ENCODE measurements at regions not wholly inside any gene's neighbourhood (a gene's known extent, or its start where the extent isn't known, plus 50 kb on each side); places are given as distances from the start of the nearest gene placed in this dataset.
"Not testable (repeated sequence)": the region's sequence is repeated elsewhere in the genome, so short reads cannot be mapped to it uniquely, and the experiment has no call there.

DNA sequence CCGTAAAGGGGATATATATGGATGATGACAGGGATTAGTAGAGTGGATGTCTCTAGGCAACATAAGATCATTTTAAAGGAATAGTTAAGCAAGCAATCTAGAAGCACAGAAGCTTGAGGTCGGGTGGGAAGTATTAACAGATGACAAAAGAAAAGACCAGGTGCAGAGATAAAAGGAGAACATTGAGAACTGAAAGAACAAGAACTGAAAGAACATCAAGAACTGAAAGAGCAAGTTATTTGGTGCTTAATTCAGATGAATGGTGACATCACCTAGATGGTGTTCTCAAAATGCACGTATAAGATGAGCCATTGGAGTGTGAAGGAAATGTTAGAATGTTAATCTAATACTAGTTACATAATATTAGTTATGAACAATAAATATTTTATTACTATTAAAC, 224.0 kb upstream of the PDE3A start:
- Mint-ChIP-seq H3K4me3 (ENCODE audit: unreplicated experiment) (no peak overlapping the region), H3K27ac (ENCODE audit: unreplicated experiment) (no peak overlapping the region), H3K36me3 (ENCODE audit: unreplicated experiment) (no peaks in the 10 kb centered on the region), H3K4me1 (ENCODE audit: low read depth, unreplicated experiment) (no peaks in the 10 kb centered on the region), H3K27me3 (ENCODE audit: unreplicated experiment) (peaks cover 2% of the 10 kb centered on the region), H3K9me3 (ENCODE audit: unreplicated experiment) (peaks cover 1% of the 10 kb centered on the region)
- TF ChIP-seq, protein P1, sequence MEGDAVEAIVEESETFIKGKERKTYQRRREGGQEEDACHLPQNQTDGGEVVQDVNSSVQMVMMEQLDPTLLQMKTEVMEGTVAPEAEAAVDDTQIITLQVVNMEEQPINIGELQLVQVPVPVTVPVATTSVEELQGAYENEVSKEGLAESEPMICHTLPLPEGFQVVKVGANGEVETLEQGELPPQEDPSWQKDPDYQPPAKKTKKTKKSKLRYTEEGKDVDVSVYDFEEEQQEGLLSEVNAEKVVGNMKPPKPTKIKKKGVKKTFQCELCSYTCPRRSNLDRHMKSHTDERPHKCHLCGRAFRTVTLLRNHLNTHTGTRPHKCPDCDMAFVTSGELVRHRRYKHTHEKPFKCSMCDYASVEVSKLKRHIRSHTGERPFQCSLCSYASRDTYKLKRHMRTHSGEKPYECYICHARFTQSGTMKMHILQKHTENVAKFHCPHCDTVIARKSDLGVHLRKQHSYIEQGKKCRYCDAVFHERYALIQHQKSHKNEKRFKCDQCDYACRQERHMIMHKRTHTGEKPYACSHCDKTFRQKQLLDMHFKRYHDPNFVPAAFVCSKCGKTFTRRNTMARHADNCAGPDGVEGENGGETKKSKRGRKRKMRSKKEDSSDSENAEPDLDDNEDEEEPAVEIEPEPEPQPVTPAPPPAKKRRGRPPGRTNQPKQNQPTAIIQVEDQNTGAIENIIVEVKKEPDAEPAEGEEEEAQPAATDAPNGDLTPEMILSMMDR (IDR thresholded peaks at IDR 0.05; ENCODE audit: partially characterized antibody, unreplicated experiment), result no peak
- DNase-seq, result no peak

DNA sequence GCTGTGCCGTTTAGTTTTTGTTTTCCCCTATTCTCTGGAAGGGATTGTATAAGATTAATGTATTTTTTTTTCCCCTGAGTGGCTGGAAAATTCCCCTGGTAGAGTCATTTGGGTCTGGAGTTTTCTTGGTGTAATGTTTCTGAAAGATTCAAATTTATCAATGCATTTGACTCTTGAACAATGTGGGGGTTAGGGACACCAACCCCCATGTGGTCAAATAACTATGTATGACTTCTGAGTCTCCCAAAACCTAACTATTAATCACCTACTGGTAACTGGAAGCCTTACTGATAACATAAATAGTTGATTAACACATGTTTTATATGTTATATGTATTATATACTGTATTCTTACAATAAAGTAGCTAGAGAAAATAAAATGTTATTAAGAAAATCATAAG, 220.1 kb upstream of the PDE3A start:
- H3K4me1 Mint-ChIP-seq (ENCODE audit: low read depth, unreplicated experiment), result no peaks in the 10 kb centered on the region
- H3K9me3 Mint-ChIP-seq (ENCODE audit: unreplicated experiment), result peaks cover 1% of the 10 kb centered on the region
- H3K4me3 Mint-ChIP-seq (ENCODE audit: unreplicated experiment), result no peak overlapping the region
- no peaks in the 10 kb centered on the region for H3K36me3 Mint-ChIP-seq (ENCODE audit: unreplicated experiment)
- H3K27me3 Mint-ChIP-seq (ENCODE audit: unreplicated experiment), result no peaks in the 10 kb centered on the region
- TF ChIP-seq, protein P1 (IDR thresholded peaks at IDR 0.05; ENCODE audit: partially characterized antibody, unreplicated experiment), result no peak
- H3K27ac Mint-ChIP-seq (ENCODE audit: unreplicated experiment), result no peak overlapping the region
- DNase-seq, result no peak

DNA sequence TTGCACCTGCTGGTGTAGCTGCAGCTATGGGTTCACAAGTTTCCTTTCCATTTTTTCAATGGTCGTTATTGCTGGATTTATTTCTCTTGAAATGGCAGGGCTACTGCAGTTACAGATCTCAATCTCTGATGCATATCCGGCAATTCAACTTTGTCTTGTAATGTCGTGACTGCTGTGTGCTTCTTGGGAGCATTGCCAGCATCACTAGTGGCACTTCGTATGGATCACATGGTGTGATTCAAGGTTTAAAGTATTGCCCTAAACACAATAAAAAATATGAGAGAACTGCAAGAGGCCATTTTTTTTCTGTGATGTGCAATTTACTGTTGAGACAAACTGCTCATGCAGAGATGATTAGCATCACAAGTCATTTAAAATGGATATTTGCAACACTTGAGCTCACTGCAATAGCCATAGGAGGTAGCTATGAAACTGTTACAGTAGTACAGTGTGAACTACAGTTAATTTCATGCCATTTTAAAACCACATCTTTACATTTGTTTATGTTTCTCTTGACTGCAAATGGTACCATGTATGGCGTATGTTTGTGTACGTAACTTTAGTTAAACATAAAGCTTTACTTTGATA, 217.4 kb upstream of the PDE3A start:
- no peak for DNase-seq
- H3K4me1 Mint-ChIP-seq (ENCODE audit: low read depth, unreplicated experiment), result no peaks in the 10 kb centered on the region
- peaks cover 1% of the 10 kb centered on the region for H3K9me3 Mint-ChIP-seq (ENCODE audit: unreplicated experiment)

DNA sequence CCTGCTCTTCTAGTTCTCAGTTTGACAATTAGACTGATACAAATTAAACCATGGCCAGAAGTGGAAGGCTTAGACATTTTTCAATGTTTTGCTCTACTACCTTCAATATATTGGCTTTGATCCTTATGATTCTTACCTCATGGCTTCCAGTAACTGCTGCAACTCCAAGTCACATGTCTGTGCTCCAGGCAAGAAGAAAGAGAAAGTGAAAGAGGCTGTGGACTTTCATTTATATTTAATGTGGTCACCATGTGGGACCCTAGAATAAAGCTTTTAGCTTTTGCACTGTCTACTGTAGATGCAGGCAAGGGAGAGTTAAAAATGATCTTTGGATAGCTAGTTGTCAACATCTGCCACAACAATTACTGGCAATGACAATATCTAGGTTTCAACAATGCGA, 214.3 kb upstream of the PDE3A start:
- no peak overlapping the region for H3K4me3 Mint-ChIP-seq (ENCODE audit: unreplicated experiment)
- no peaks in the 10 kb centered on the region for H3K4me1 Mint-ChIP-seq (ENCODE audit: low read depth, unreplicated experiment)
- DNase-seq, result no peak
- no peaks in the 10 kb centered on the region for H3K27me3 Mint-ChIP-seq (ENCODE audit: unreplicated experiment)
- no peaks in the 10 kb centered on the region for H3K36me3 Mint-ChIP-seq (ENCODE audit: unreplicated experiment)
- H3K9me3 Mint-ChIP-seq (ENCODE audit: unreplicated experiment), result no peaks in the 10 kb centered on the region
- TF ChIP-seq, protein P1 (IDR thresholded peaks at IDR 0.05; ENCODE audit: partially characterized antibody, unreplicated experiment), result no peak
- H3K27ac Mint-ChIP-seq (ENCODE audit: unreplicated experiment), result no peak overlapping the region

More for the DNA sequence above, 217.4 kb upstream of the PDE3A start:
- no peaks in the 10 kb centered on the region for H3K27me3 Mint-ChIP-seq (ENCODE audit: unreplicated experiment)
- no peaks in the 10 kb centered on the region for H3K36me3 Mint-ChIP-seq (ENCODE audit: unreplicated experiment)
- H3K4me3 Mint-ChIP-seq (ENCODE audit: unreplicated experiment), result no peak overlapping the region
- TF ChIP-seq, protein P1 (IDR thresholded peaks at IDR 0.05; ENCODE audit: partially characterized antibody, unreplicated experiment), result no peak
- no peak overlapping the region for H3K27ac Mint-ChIP-seq (ENCODE audit: unreplicated experiment)

DNA sequence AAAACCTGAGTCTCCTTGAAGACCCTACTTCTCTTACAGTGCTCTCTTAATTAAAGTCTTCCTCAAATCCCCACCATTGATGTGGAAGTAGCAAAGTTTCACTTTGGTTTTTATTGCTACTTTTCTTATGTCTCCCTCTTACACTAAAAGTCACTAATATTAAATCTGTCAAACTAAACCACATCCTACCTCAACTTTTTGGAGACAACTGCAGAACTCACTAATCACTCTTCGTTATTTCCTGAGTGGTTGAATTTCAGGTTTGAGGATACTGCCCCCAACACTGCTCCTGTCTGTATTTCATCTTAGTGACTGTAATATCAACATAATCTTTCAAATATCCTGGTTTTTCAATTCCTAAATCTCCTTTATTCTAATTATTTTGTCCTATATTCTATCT, 213.0 kb upstream of the PDE3A start:
- TF ChIP-seq, protein P1 (IDR thresholded peaks at IDR 0.05; ENCODE audit: partially characterized antibody, unreplicated experiment), result no peak
- Mint-ChIP-seq H3K9me3 (ENCODE audit: unreplicated experiment) (no peaks in the 10 kb centered on the region), H3K27me3 (ENCODE audit: unreplicated experiment) (no peaks in the 10 kb centered on the region), H3K36me3 (ENCODE audit: unreplicated experiment) (no peaks in the 10 kb centered on the region), H3K4me1 (ENCODE audit: low read depth, unreplicated experiment) (no peaks in the 10 kb centered on the region), H3K4me3 (ENCODE audit: unreplicated experiment) (no peak overlapping the region), H3K27ac (ENCODE audit: unreplicated experiment) (no peak overlapping the region)
- no peak for DNase-seq

DNA sequence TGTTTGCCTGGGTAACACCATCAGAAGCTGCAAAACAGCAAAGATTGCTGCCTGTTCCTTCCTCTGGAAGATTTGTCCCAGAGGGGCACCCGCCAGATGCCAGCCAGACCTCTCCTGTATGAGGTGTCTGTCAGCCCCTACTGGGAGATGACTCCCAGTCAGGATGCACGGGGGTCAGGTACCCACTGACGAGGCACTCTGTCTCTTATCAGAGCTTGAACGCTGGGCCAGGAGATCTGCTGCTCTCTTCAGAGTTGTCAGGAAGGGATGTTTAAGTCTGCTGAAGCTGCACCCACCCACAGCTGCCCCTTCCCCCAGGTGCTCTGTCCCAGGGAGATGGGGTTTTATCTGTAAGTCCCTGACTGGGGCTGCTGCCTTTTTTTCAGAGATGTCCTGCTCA, 207.4 kb upstream of the PDE3A start:
- H3K27ac Mint-ChIP-seq (ENCODE audit: unreplicated experiment); H3K4me1 Mint-ChIP-seq (ENCODE audit: low read depth, unreplicated experiment); H3K4me3 Mint-ChIP-seq (ENCODE audit: unreplicated experiment); H3K9me3 Mint-ChIP-seq (ENCODE audit: unreplicated experiment); DNase-seq; H3K27me3 Mint-ChIP-seq (ENCODE audit: unreplicated experiment); H3K36me3 Mint-ChIP-seq (ENCODE audit: unreplicated experiment): not testable (repeated sequence)
